ENCODE measurements at regions not wholly inside any gene's neighbourhood (a gene's known extent, or its start where the extent isn't known, plus 50 kb on each side); places are given as distances from the start of the nearest gene placed in this dataset.

- no peak for TF ChIP-seq TEAD4 (IDR thresholded peaks at IDR 0.05)
- TF ChIP-seq FOXM1 (IDR thresholded peaks at IDR 0.05; ENCODE audit: borderline replicate concordance, low read depth): no peak
- TF ChIP-seq TCF12 (IDR thresholded peaks at IDR 0.05; ENCODE audit: low read depth): no peak
- no peak for TF ChIP-seq RAD21 (IDR thresholded peaks at IDR 0.05; ENCODE audit: low read depth)
- TF ChIP-seq TAF1 (IDR thresholded peaks at IDR 0.05; ENCODE audit: low read depth): no peak
- no peak for TF ChIP-seq EP300 (IDR thresholded peaks at IDR 0.05; ENCODE audit: borderline replicate concordance)
- TF ChIP-seq, protein P1, sequence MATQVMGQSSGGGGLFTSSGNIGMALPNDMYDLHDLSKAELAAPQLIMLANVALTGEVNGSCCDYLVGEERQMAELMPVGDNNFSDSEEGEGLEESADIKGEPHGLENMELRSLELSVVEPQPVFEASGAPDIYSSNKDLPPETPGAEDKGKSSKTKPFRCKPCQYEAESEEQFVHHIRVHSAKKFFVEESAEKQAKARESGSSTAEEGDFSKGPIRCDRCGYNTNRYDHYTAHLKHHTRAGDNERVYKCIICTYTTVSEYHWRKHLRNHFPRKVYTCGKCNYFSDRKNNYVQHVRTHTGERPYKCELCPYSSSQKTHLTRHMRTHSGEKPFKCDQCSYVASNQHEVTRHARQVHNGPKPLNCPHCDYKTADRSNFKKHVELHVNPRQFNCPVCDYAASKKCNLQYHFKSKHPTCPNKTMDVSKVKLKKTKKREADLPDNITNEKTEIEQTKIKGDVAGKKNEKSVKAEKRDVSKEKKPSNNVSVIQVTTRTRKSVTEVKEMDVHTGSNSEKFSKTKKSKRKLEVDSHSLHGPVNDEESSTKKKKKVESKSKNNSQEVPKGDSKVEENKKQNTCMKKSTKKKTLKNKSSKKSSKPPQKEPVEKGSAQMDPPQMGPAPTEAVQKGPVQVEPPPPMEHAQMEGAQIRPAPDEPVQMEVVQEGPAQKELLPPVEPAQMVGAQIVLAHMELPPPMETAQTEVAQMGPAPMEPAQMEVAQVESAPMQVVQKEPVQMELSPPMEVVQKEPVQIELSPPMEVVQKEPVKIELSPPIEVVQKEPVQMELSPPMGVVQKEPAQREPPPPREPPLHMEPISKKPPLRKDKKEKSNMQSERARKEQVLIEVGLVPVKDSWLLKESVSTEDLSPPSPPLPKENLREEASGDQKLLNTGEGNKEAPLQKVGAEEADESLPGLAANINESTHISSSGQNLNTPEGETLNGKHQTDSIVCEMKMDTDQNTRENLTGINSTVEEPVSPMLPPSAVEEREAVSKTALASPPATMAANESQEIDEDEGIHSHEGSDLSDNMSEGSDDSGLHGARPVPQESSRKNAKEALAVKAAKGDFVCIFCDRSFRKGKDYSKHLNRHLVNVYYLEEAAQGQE (IDR thresholded peaks at IDR 0.05; ENCODE audit: low read depth): no peak
- no peak for TF ChIP-seq EGR1 (IDR thresholded peaks at IDR 0.05)
These were observed 66.9 kb upstream of the SV2C start for GRCh38 chr5:76016258-76016657.

Measured in Ishikawa (cell line).